Dedifferentiated amniotic fluid mesenchymal stem cell (primary cell): ENCODE measurements at regions not wholly inside any gene's neighbourhood (a gene's known extent, or its start where the extent isn't known, plus 50 kb on each side); places are given as distances from the start of the nearest gene placed in this dataset.
"Not testable (repeated sequence)": the region's sequence is repeated elsewhere in the genome, so short reads cannot be mapped to it uniquely, and the experiment has no call there.

Experiments
- DNase-seq: peaks from one replicate; pipeline ENCODE4 v3.0.0-alpha.2; 2016; ENCODE audit errors: extremely low spot score

DNA sequence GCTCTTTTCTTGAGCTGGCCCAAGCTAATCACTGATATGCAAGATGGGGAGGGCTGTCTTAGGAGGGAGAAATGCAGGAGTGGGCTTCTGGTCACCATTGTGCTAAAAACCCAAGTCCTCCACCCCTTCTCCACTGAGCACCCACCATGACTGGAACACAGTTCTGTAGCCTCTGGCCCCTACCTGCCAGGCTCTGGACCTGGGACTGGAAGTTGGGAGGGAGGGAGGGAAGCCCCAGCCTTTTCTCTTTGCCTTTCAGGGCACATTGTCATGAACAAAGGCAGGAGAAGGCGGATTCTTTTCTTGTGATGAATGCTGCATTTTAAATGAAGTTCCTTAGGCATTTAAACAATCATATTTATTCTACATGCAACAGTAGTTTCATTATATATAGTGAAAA, 559.1 kb upstream of the TRPC7 start:
- no peak for DNase-seq

DNA sequence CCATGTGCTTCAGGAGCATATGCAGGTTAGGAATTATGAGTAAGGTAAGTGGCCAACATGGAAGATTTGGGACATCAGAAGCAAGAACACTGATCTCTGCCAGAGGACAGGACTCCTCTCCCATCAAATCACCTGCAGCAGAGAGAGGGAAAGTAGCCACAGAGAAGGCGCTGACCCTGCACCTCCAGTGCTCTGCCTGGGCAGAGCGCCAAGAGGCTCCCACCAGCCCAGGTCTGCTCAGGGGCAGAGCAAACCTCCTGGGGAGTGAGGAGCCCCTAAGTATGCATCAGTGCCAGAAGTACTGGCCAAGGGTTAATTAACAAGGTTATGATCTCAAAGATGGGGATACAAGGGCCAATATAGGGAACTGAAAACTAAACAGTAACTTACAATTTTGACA, 545.3 kb upstream of the TRPC7 start:
- DNase-seq, result no peak

DNA sequence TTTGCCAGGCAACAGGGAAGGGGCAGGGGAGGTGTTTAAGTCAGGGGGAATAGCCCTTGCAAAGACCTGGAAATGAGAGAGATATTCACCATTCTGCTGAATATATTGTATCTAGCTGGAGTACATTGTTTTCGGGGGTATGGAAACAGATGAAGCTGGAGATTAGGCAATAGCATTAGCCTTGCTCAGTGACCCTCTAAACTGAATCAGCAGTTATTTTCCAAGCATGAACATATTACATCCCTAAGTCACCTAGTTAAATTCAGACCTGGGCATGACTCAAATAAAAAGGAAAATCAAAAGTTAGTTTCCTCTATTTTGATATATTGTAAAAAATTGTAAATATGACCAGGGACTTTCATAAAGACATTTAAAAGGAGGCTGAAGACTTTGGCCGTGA, 544.6 kb upstream of the TRPC7 start:
- DNase-seq, result no peak

GRCh38 chr5:136907371-136907770, 542.0 kb upstream of the TRPC7 start:
- DNase-seq, result no peak

DNA sequence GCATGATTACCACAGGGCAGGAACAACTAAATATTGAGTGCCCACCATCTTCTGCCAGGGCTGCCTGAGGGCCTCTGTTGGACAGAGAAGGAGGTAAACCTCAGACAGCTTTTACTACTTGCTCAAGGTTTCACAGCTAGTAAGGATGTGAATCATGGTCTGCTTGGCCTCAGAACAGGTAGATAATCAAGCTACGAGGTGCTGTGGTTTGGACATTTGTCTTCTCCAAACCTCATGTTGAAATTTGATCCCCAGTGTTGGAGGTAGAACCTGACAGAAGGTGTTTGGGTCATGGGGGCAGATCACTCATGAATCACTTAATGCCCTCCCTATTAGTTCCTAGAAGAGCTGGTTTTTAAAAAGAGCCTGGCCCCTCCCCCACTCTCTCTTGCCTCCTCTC, 541.2 kb upstream of the TRPC7 start:
- no peak for DNase-seq

GRCh38 chr5:136905571-136905970, 540.2 kb upstream of the TRPC7 start:
- DNase-seq, result no peak

- no peak for DNase-seq
These were observed 528.7 kb upstream of the TRPC7 start for GRCh38 chr5:136894070-136894469.

GRCh38 chr5:136892000-136892399, 526.7 kb upstream of the TRPC7 start:
- no peak for DNase-seq

- DNase-seq, result no peak
These were observed 526.0 kb upstream of the TRPC7 start for GRCh38 chr5:136891175-136891972.

GRCh38 chr5:136890431-136891148, 525.2 kb upstream of the TRPC7 start:
- no peak for DNase-seq

GRCh38 chr5:136886608-136887007, 521.3 kb upstream of the TRPC7 start:
- DNase-seq, result no peak

GRCh38 chr5:136864960-136865359, 499.6 kb upstream of the TRPC7 start:
- DNase-seq, result no peak

GRCh38 chr5:136856648-136857047, 491.3 kb upstream of the TRPC7 start:
- no peak for DNase-seq

GRCh38 chr5:136853971-136854370, 488.6 kb upstream of the TRPC7 start:
- DNase-seq, result no peak

- no peak for DNase-seq
These were observed 475.3 kb upstream of the TRPC7 start for GRCh38 chr5:136840601-136841000.

DNA sequence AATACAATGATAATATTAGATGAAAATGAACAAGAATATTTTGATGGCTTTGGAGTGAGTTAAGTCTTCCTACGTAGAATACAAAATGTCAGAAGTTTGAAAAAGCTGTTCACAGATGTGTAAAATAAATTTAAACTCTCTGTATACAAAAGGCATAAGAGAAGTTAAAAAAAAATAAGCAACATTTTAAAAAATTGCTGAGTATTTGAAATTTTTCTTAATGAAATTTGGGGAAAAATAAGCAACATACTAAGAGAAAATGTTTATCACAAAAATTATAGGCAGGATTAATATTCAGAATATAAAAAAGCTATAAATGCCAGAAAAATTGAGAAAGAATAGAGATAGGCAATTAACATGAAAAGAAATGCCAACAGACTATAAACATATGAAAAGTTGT, 470.7 kb upstream of the TRPC7 start:
- DNase-seq, result no peak

- no peak for DNase-seq
These were observed 455.5 kb upstream of the TRPC7 start for GRCh38 chr5:136820848-136821247.

DNA sequence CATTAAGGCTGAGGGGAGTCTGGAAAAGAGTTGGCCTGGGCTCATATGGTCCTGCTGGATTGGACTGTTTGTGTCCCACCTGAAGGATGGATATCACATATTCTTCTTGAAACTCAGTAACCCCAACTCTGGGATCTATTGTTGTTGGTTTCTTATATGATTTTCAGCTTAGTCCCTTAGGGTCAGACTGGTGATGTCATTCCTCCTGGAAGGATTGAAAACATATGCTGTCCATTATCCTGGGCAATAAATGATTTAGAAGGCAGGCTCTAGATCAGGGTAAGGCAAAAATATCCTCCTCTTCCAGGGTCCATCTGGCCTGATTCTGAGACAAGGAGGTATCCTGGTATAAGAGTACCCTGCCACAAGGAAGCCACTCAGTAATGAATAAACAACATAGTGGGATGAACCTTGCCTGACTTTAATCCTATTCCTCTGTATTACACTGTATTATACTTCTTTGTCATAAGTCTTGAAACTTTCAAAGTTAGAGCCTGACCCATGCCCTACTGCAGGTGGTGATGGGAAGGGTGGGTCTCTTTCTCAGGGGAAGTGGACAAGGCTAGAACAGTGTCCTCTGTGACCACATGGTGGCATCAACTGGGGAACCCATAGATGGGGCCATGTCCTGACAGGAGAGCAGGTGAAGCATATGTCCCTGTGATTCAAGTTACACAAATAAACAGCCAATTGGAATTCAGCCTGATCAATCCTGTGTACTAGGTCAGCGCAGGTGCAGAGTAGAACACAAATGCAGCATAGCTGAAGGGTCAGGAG, 454.4 kb upstream of the TRPC7 start:
- DNase-seq, result no peak

GRCh38 chr5:136816327-136816726, 451.0 kb upstream of the TRPC7 start:
- DNase-seq, result no peak

DNA sequence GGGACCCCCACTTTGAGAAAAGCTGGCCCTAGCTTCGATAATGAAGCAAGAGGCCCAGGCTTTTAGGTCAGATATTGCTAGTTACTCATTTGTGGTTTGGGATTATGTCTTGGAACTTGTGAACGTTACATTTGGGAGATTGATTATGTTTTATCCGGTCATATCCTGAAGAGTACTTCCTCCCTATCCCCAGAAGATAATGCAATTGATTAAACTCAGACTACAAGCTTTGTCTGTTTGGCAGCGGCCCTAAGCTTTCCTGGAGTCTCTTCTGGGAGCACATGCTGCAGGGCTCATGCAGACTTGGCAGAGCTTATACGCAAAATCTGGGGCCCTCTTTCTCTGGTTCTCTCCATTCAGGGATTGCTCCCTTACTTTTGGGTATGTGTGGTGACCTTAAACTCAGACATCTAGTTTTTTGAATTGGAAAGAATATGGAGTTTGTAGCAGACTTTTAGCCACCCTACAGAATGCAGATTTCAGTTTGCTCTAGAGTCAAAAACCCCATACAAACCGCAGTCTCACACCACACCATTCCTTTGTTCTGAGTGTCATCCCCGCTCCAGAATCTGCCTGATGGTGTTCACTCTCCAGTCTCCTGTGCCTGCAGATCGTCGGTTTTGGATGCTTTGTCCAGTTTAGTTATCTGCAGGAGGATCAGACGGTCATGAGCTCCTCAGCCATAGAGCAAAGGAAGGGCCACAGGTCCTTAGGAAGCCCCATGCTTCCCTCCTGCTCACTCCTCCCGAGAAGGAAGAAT, 449.5 kb upstream of the TRPC7 start:
- no peak for DNase-seq

- not testable (repeated sequence) for DNase-seq
These were observed 446.9 kb upstream of the TRPC7 start for GRCh38 chr5:136812270-136812669.

GRCh38 chr5:136811551-136811950, 446.2 kb upstream of the TRPC7 start:
- DNase-seq, result peak; percentile 78
